Kidney (tissue), 13 donors: ENCODE measurements at regions not wholly inside any gene's neighbourhood (a gene's known extent, or its start where the extent isn't known, plus 50 kb on each side); places are given as distances from the start of the nearest gene placed in this dataset.

ENCODE experiments used
- DNase-seq, 5 donors: peaks; one replicate each; pipeline ENCODE4 v3.0.0-alpha.2; 2013 to 2020
- FAIRE-seq: peaks from 2 replicates; lab custom pipeline; 2012; peaks lifted over from hg19 to GRCh38; lab: Jason Lieb, UNC
- H3K27ac ChIP-seq, 2 donors: one replicate each; pipeline ENCODE4 v1.7.0; 2013; ENCODE audit warnings: low read depth in 2 of 2, low read length in 2 of 2, inconsistent platforms in 1 of 2
- H3K27me3 ChIP-seq: one replicate; pipeline ENCODE4 v1.7.1; 2013; ENCODE audit warnings: low read length, inconsistent platforms; ENCODE audit not compliant: control insufficient read depth, insufficient read depth
- H3K36me3 ChIP-seq, 3 donors: one replicate each; pipeline versions ENCODE4 v1.7.0 to v1.7.1; 2013; ENCODE audit warnings: low read length in 3 of 3, control low read depth in 1 of 3, inconsistent platforms in 1 of 3; ENCODE audit not compliant: insufficient read depth in 3 of 3, control insufficient read depth in 2 of 3
- H3K4me1 ChIP-seq, 3 donors: one replicate each; pipeline versions ENCODE4 v1.7.0 to v1.7.1; 2013; ENCODE audit warnings: low read length in 3 of 3, inconsistent platforms in 1 of 3, low read depth in 1 of 3; ENCODE audit not compliant: control insufficient read depth in 2 of 3, insufficient read depth in 2 of 3
- H3K4me3 ChIP-seq, 3 donors: one replicate each; pipeline versions ENCODE4 v1.7.0 to v1.8.1; 2013; ENCODE audit warnings: low read length in 3 of 3, control low read depth in 1 of 3, inconsistent platforms in 1 of 3
- H3K9ac ChIP-seq, 3 donors: one replicate each; pipeline versions ENCODE4 v1.7.0 to v1.7.1; 2013; ENCODE audit warnings: low read length in 3 of 3, control low read depth in 1 of 3, inconsistent platforms in 1 of 3
- H3K9me3 ChIP-seq, 3 donors: one replicate each; pipeline versions ENCODE4 v1.7.0 to v1.7.1; 2013; ENCODE audit warnings: low read length in 3 of 3, control low read depth in 1 of 3, inconsistent platforms in 1 of 3; ENCODE audit not compliant: control insufficient read depth in 2 of 3, insufficient read depth in 1 of 3
- CTCF ChIP-seq: IDR thresholded peaks from 3 replicates; pipeline ENCODE4 v1.5.1; 2012; ENCODE audit warnings: mild to moderate bottlenecking, moderate library complexity, borderline replicate concordance; ENCODE audit not compliant: insufficient read depth; ENCODE audit errors: extremely low read depth
- intact Hi-C: fragments of 100-400 bp; cut with DNase I; formaldehyde crosslinking; loops from one replicate; pipeline ENCODE4 v1.11.1; 2022
- donor health status: control.
- donor health status: control.
- donor health status: control.
- donor health status: control.
- donor health status: control.
- donor health status: DM: yes; HTN: yes; CAD: no.
- donor health status: Normal renal cell carcinoma (clear cell type).

DNA sequence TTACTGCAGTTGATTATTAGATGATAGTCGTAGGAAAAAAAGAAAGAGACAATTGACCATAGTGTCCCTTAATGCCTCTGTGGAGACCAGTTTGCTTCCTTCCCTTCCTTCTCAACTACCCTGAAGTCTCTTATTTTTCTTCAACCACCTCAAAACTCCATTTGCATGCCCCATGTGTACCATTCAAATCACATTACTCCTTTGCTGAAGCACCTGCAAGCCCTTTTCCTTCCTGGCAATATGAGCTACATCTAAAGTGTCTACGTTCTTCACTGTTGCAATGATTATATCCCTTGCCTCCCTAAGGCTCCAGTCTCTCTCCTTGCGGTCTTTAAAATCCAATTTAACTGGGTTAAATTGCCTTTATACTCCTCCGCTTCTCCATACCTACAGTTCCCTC is 867.4 kb upstream of the API5 start:
- H3K36me3 ChIP-seq = no peaks in the 10 kb centered on the region
- H3K9ac ChIP-seq = no peak overlapping the region
- FAIRE-seq (no peak), DNase-seq (no peak)
- H3K4me1 ChIP-seq = no peaks in the 10 kb centered on the region
- H3K27ac ChIP-seq = no peak overlapping the region
- no peaks in the 10 kb centered on the region for H3K27me3 ChIP-seq
- H3K4me3 ChIP-seq = no peak overlapping the region
- intact Hi-C loops = no loop called here
- TF ChIP-seq CTCF = no peak
- no peaks in the 10 kb centered on the region for H3K9me3 ChIP-seq

DNA sequence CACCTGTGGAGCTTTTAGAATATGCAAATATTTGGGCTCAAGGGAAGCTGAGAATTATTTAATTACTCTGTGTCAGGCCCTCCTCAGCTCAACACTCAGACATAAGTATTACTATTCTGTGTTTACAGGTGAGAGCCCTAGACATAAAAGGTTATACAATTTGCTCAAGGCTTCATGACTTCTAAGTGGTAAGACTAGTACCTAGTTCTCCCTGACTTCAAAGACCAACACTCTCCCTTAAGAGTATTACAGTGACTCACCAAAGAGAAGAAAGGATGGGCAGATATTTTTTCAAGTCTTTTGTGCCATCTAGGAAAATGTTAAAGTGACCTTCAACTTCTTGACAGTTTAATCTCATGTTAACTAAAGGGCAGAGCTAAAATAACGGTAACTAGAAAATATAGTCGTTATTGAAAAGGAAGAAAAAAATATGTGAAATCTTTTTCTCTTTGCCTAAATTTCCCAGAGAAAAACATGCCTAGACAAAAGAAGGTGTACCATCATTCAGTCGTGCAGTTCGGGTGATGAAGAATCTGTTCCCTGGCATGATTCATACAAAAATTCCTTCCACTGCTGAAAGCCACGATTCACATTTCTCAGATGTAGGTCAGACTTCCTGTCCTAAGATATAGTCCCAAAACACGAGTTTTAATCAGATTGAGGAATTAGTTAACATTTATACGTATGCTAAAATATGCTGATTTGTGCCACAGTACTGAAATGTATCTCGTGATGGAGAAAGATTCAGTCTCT is 849.1 kb upstream of the API5 start:
- no peak for FAIRE-seq
- no peaks in the 10 kb centered on the region for H3K9me3 ChIP-seq
- no peaks in the 10 kb centered on the region for H3K27me3 ChIP-seq
- H3K4me1 ChIP-seq = no peaks in the 10 kb centered on the region
- no peak overlapping the region for H3K9ac ChIP-seq
- H3K4me3 ChIP-seq = no peak overlapping the region
- TF ChIP-seq CTCF = no peak
- intact Hi-C loops = no loop called here
- no peak for DNase-seq
- H3K36me3 ChIP-seq = no peaks in the 10 kb centered on the region
- no peak overlapping the region for H3K27ac ChIP-seq

DNA sequence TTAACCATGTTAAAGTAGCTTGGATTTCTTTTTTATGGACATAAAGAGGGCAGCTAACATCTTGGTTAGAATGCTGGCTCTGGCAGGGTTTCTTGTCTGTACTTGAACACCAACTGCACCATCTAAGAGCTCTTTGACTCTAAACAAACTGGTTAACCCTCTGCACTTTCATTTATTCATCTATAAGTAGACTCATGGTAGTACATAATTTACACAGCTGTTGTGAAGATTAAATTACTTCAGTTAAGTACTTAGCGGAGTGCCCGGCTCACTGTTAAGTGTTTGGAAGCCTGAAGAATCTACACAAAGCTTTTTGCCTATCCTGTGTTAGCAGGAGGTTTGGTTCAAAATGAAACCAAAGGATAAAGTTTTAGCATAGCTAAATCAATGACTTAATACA is 846.2 kb upstream of the API5 start:
- Histone ChIP-seq H3K4me1 (no peaks in the 10 kb centered on the region), H3K27me3 (no peaks in the 10 kb centered on the region), H3K36me3 (no peaks in the 10 kb centered on the region), H3K27ac (no peak overlapping the region), H3K9ac (no peak overlapping the region), H3K9me3 (no peaks in the 10 kb centered on the region), H3K4me3 (no peak overlapping the region)
- intact Hi-C loops = no loop called here
- no peak for TF ChIP-seq CTCF
- DNase-seq = no peak
- FAIRE-seq = no peak

DNA sequence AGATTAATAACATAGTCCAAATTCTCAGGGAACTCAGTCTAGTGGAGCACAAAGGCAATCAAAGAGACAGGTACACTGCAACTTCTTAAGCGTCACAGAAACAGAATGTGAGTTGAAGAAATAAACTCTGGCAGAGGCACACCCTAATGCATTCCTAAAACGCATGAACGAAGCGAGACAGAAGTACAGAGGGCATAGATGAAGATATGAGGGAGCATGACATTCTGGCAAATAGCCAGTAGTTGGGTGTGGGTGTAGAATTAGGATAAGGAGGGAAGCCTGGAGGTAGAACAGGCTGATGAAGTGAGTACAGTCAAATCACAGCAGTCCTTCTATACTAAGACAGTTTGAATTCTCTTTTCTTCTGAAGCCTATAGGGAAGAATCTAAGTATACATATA is 838.7 kb upstream of the API5 start:
- no peak for TF ChIP-seq CTCF
- no peak for FAIRE-seq
- no peaks in the 10 kb centered on the region for H3K9me3 ChIP-seq
- H3K4me1 ChIP-seq = no peaks in the 10 kb centered on the region
- no peak overlapping the region for H3K4me3 ChIP-seq
- H3K36me3 ChIP-seq = no peaks in the 10 kb centered on the region
- intact Hi-C loops = no loop called here
- no peaks in the 10 kb centered on the region for H3K27me3 ChIP-seq
- DNase-seq = no peak
- H3K27ac ChIP-seq = no peak overlapping the region
- no peak overlapping the region for H3K9ac ChIP-seq
